Spleen (tissue), 7 donors: ENCODE measurements at regions not wholly inside any gene's neighbourhood (a gene's known extent, or its start where the extent isn't known, plus 50 kb on each side); places are given as distances from the start of the nearest gene placed in this dataset.

ENCODE experiments used
- CTCF ChIP-seq, 11 experiments: fragments of 200-600 bp in 7 of 11; fragments of 450-650 bp in 4 of 11; sonication (generic) in 4 of 11; IDR thresholded peaks in 8 of 11; conservative IDR thresholded peaks in 3 of 11; 1 replicate in 7 of 11; 2 replicates in 4 of 11; pipeline versions ENCODE4 v1.4.0 to v1.8.0; 2016 to 2021; ENCODE audit warnings: antibody characterized with exemption in 11 of 11, inconsistent platforms in 4 of 11, mild to moderate bottlenecking in 1 of 11
- POLR2A ChIP-seq, 3 donors: fragments of 450-650 bp; IDR thresholded peaks; one replicate each; pipeline ENCODE4 v1.5.1; 2017; ENCODE audit warnings: antibody characterized with exemption in 3 of 3, mild to moderate bottlenecking in 1 of 3
- POLR2AphosphoS5 ChIP-seq, 3 donors: sonication (generic); formaldehyde crosslinking; IDR thresholded peaks; one replicate each; pipeline ENCODE4 v1.5.1; 2017; ENCODE audit warnings: antibody characterized with exemption in 3 of 3
- donor health status: DM: no; HTN: no; CAD: no; lungs with moderate emphysema.
- donor health status: DM: no; HTN: no; CAD: no.
- donor health status: DM: no; HTN: no; CAD: no.

GRCh38 chr6:80862756-80863155 lies 756.3 kb downstream of the BCKDHB start:
- TF ChIP-seq CTCF (IDR thresholded peaks at IDR 0.05 in 8 of 11, conservative IDR thresholded peaks at IDR 0.05 in 3 of 11) (no peak), POLR2AphosphoS5 (IDR thresholded peaks at IDR 0.05) (no peak), POLR2A (IDR thresholded peaks at IDR 0.05) (no peak)
